ENCODE measurements at regions not wholly inside any gene's neighbourhood (a gene's known extent, or its start where the extent isn't known, plus 50 kb on each side); places are given as distances from the start of the nearest gene placed in this dataset.
A peak's percentile ranks its signal among the peaks of the same experiment; 100 is the strongest.

- Histone ChIP-seq H3K79me1 (replicated peaks; ENCODE audit: low read length, poor library complexity, severe bottlenecking) (no peaks in the 10 kb centered on the region), H3K9me3 (ENCODE audit: control insufficient read depth, low read length) (peaks cover 12% of the 10 kb centered on the region), H4K8ac (ENCODE audit: low read length) (no peak overlapping the region), H3K9ac (ENCODE audit: low read length) (no peak overlapping the region), H3K18ac (ENCODE audit: low read depth in 1 of 2, low read length in 2 of 2) (no peak overlapping the region), H3K4me1 (ENCODE audit: control insufficient read depth, insufficient read depth, low read depth, low read length) (no peaks in the 10 kb centered on the region), H2BK12ac (ENCODE audit: low read length in 2 of 2) (no peak overlapping the region), H2BK120ac (ENCODE audit: low read depth, low read length) (no peak overlapping the region), H4K91ac (ENCODE audit: low read length) (no peak overlapping the region), H2AFZ (ENCODE audit: low read depth, low read length) (no peak overlapping the region), H2BK15ac (ENCODE audit: low read depth, poor library complexity, severe bottlenecking) (no peak overlapping the region), H3K27me3 (ENCODE audit: control insufficient read depth in 1 of 2, insufficient read depth in 1 of 2, low read length in 2 of 2) (no peaks in the 10 kb centered on the region), H3K4me3 (ENCODE audit: insufficient read depth in 1 of 2, low read depth in 1 of 2, low read length in 2 of 2) (no peak overlapping the region), H3K4ac (ENCODE audit: low read depth in 1 of 2, low read length in 2 of 2) (no peak overlapping the region), H3K4me2 (ENCODE audit: low read length, poor library complexity, severe bottlenecking) (no peak overlapping the region), H3K23ac (ENCODE audit: low read length in 2 of 2) (no peak overlapping the region), H3K36me3 (ENCODE audit: control insufficient read depth in 1 of 2, insufficient read depth in 2 of 2, low read depth in 1 of 2, low read length in 2 of 2) (no peaks in the 10 kb centered on the region), H3K14ac (ENCODE audit: low read length in 2 of 2) (no peak overlapping the region), H3K27ac (ENCODE audit: low read length, poor library complexity, severe bottlenecking) (no peak overlapping the region), H2BK5ac (ENCODE audit: low read depth, low read length, poor library complexity, severe bottlenecking) (no peak overlapping the region), H2AK5ac (ENCODE audit: low read length, severe bottlenecking) (no peak overlapping the region)
- 93% methylated on average over 9 of the region's 10 CpGs for WGBS
- no peak for DNase-seq
These were observed 287.1 kb upstream of the SGK1 start for GRCh38 chr6:134605034-134605433.

DNA sequence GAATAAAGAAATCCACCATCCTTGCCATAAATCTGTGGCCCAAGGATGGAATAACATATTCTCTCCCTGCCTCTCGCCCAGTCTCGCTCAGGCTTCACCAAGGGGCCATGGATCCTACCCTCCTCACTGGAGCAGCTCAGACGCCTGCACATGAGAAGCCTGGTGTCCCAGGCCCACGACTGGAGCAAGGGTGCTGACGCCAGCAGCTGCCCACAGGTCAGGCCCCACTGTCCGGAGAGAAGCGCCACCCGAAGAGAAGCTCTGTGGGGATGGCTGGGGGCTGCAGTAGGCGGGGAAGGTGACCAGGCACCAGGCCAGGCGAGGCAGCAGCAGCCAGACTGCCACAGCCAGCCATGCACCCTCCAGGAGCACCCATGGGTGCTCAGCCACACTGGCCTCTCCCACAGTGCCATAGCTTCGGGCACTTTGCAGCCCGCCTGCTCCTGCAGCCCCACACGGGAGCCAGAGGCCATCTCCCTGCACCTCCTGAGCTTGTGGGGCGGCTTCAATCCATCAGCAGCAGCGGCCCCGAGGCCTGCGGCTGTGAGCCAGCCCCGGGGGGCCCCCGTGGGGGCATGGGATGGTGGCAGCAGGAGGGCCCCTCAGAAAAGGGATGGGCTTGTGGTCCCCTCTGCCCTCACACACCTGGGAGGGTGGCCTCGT, 286.2 kb upstream of the SGK1 start:
- H3K9me3 ChIP-seq (ENCODE audit: control insufficient read depth, low read length), result peaks cover 13% of the 10 kb centered on the region
- no peak overlapping the region for H3K4me2 ChIP-seq (ENCODE audit: low read length, poor library complexity, severe bottlenecking)
- no peak overlapping the region for H4K91ac ChIP-seq (ENCODE audit: low read length)
- peak overlapping the region in 1 of 2 experiments; percentile 36 for H3K14ac ChIP-seq (ENCODE audit: low read length in 2 of 2)
- H3K79me1 ChIP-seq (replicated peaks; ENCODE audit: low read length, poor library complexity, severe bottlenecking), result no peaks in the 10 kb centered on the region
- H4K8ac ChIP-seq (ENCODE audit: low read length), result no peak overlapping the region
- H3K27ac ChIP-seq (ENCODE audit: low read length, poor library complexity, severe bottlenecking), result no peak overlapping the region
- H3K36me3 ChIP-seq (ENCODE audit: control insufficient read depth in 1 of 2, insufficient read depth in 2 of 2, low read depth in 1 of 2, low read length in 2 of 2), result no peaks in the 10 kb centered on the region
- DNase-seq, result no peak
- no peaks in the 10 kb centered on the region for H3K4me1 ChIP-seq (ENCODE audit: control insufficient read depth, insufficient read depth, low read depth, low read length)
- no peak overlapping the region for H2BK120ac ChIP-seq (ENCODE audit: low read depth, low read length)
- no peak overlapping the region for H3K23ac ChIP-seq (ENCODE audit: low read length in 2 of 2)
- no peak overlapping the region for H3K4me3 ChIP-seq (ENCODE audit: insufficient read depth in 1 of 2, low read depth in 1 of 2, low read length in 2 of 2)
- no peak overlapping the region for H2BK5ac ChIP-seq (ENCODE audit: low read depth, low read length, poor library complexity, severe bottlenecking)
- H2AK5ac ChIP-seq (ENCODE audit: low read length, severe bottlenecking), result no peak overlapping the region
- no peak overlapping the region for H3K18ac ChIP-seq (ENCODE audit: low read depth in 1 of 2, low read length in 2 of 2)
- H2BK15ac ChIP-seq (ENCODE audit: low read depth, poor library complexity, severe bottlenecking), result no peak overlapping the region
- no peak overlapping the region for H3K4ac ChIP-seq (ENCODE audit: low read depth in 1 of 2, low read length in 2 of 2)
- no peak overlapping the region for H2AFZ ChIP-seq (ENCODE audit: low read depth, low read length)
- no peak overlapping the region for H2BK12ac ChIP-seq (ENCODE audit: low read length in 2 of 2)
- H3K9ac ChIP-seq (ENCODE audit: low read length), result no peak overlapping the region
- 92% methylated on average over 19 of the region's 20 CpGs for WGBS
- no peaks in the 10 kb centered on the region for H3K27me3 ChIP-seq (ENCODE audit: control insufficient read depth in 1 of 2, insufficient read depth in 1 of 2, low read length in 2 of 2)

- DNase-seq, result no peak
These were observed 285.6 kb upstream of the SGK1 start for GRCh38 chr6:134603561-134603960.

GRCh38 chr6:134602123-134602522, 284.2 kb upstream of the SGK1 start:
- Histone ChIP-seq H4K91ac (ENCODE audit: low read length) (no peak overlapping the region), H2AK5ac (ENCODE audit: low read length, severe bottlenecking) (no peak overlapping the region), H3K4ac (ENCODE audit: low read depth in 1 of 2, low read length in 2 of 2) (no peak overlapping the region), H3K27me3 (ENCODE audit: control insufficient read depth in 1 of 2, insufficient read depth in 1 of 2, low read length in 2 of 2) (no peaks in the 10 kb centered on the region), H3K18ac (ENCODE audit: low read depth in 1 of 2, low read length in 2 of 2) (no peak overlapping the region), H3K9me3 (ENCODE audit: control insufficient read depth, low read length) (peaks cover 13% of the 10 kb centered on the region), H2BK120ac (ENCODE audit: low read depth, low read length) (no peak overlapping the region), H3K36me3 (ENCODE audit: control insufficient read depth in 1 of 2, insufficient read depth in 2 of 2, low read depth in 1 of 2, low read length in 2 of 2) (no peaks in the 10 kb centered on the region), H2BK5ac (ENCODE audit: low read depth, low read length, poor library complexity, severe bottlenecking) (no peak overlapping the region), H3K14ac (ENCODE audit: low read length in 2 of 2) (no peak overlapping the region), H4K8ac (ENCODE audit: low read length) (no peak overlapping the region), H3K4me2 (ENCODE audit: low read length, poor library complexity, severe bottlenecking) (no peak overlapping the region), H3K9ac (ENCODE audit: low read length) (no peak overlapping the region), H3K23ac (ENCODE audit: low read length in 2 of 2) (no peak overlapping the region), H3K79me1 (replicated peaks; ENCODE audit: low read length, poor library complexity, severe bottlenecking) (no peaks in the 10 kb centered on the region), H3K27ac (ENCODE audit: low read length, poor library complexity, severe bottlenecking) (no peak overlapping the region), H2BK15ac (ENCODE audit: low read depth, poor library complexity, severe bottlenecking) (no peak overlapping the region), H3K4me1 (ENCODE audit: control insufficient read depth, insufficient read depth, low read depth, low read length) (no peaks in the 10 kb centered on the region), H2AFZ (ENCODE audit: low read depth, low read length) (no peak overlapping the region), H3K4me3 (ENCODE audit: insufficient read depth in 1 of 2, low read depth in 1 of 2, low read length in 2 of 2) (no peak overlapping the region), H2BK12ac (ENCODE audit: low read length in 2 of 2) (no peak overlapping the region)
- WGBS, result 86% methylated on average over 1 of the region's 1 CpG
- DNase-seq, result no peak

More at GRCh38 chr6:134603561-134603960, 285.6 kb upstream of the SGK1 start:
- H2BK120ac ChIP-seq (ENCODE audit: low read depth, low read length), result no peak overlapping the region
- no peak overlapping the region for H2AFZ ChIP-seq (ENCODE audit: low read depth, low read length)
- no peak overlapping the region for H3K9ac ChIP-seq (ENCODE audit: low read length)
- no peaks in the 10 kb centered on the region for H3K79me1 ChIP-seq (replicated peaks; ENCODE audit: low read length, poor library complexity, severe bottlenecking)
- no peak overlapping the region for H3K23ac ChIP-seq (ENCODE audit: low read length in 2 of 2)
- no peak overlapping the region for H3K27ac ChIP-seq (ENCODE audit: low read length, poor library complexity, severe bottlenecking)
- no peaks in the 10 kb centered on the region for H3K27me3 ChIP-seq (ENCODE audit: control insufficient read depth in 1 of 2, insufficient read depth in 1 of 2, low read length in 2 of 2)
- H3K4ac ChIP-seq (ENCODE audit: low read depth in 1 of 2, low read length in 2 of 2), result no peak overlapping the region
- H3K9me3 ChIP-seq (ENCODE audit: control insufficient read depth, low read length), result peaks cover 13% of the 10 kb centered on the region
- no peak overlapping the region for H2BK12ac ChIP-seq (ENCODE audit: low read length in 2 of 2)
- H4K91ac ChIP-seq (ENCODE audit: low read length), result no peak overlapping the region
- no peak overlapping the region for H2AK5ac ChIP-seq (ENCODE audit: low read length, severe bottlenecking)
- no peak overlapping the region for H2BK5ac ChIP-seq (ENCODE audit: low read depth, low read length, poor library complexity, severe bottlenecking)
- no peak overlapping the region for H3K18ac ChIP-seq (ENCODE audit: low read depth in 1 of 2, low read length in 2 of 2)
- WGBS, result 93% methylated on average over 4 of the region's 4 CpGs
- H3K4me2 ChIP-seq (ENCODE audit: low read length, poor library complexity, severe bottlenecking), result no peak overlapping the region
- H3K4me1 ChIP-seq (ENCODE audit: control insufficient read depth, insufficient read depth, low read depth, low read length), result no peaks in the 10 kb centered on the region
- no peak overlapping the region for H2BK15ac ChIP-seq (ENCODE audit: low read depth, poor library complexity, severe bottlenecking)
- no peaks in the 10 kb centered on the region for H3K36me3 ChIP-seq (ENCODE audit: control insufficient read depth in 1 of 2, insufficient read depth in 2 of 2, low read depth in 1 of 2, low read length in 2 of 2)
- no peak overlapping the region for H4K8ac ChIP-seq (ENCODE audit: low read length)
- H3K14ac ChIP-seq (ENCODE audit: low read length in 2 of 2), result no peak overlapping the region
- no peak overlapping the region for H3K4me3 ChIP-seq (ENCODE audit: insufficient read depth in 1 of 2, low read depth in 1 of 2, low read length in 2 of 2)

All from mesenchymal stem cell (in vitro differentiated cells and primary cell).